ENCODE measurements at regions not wholly inside any gene's neighbourhood (a gene's known extent, or its start where the extent isn't known, plus 50 kb on each side); places are given as distances from the start of the nearest gene placed in this dataset.
"Not testable (repeated sequence)": the region's sequence is repeated elsewhere in the genome, so short reads cannot be mapped to it uniquely, and the experiment has no call there.

DNA sequence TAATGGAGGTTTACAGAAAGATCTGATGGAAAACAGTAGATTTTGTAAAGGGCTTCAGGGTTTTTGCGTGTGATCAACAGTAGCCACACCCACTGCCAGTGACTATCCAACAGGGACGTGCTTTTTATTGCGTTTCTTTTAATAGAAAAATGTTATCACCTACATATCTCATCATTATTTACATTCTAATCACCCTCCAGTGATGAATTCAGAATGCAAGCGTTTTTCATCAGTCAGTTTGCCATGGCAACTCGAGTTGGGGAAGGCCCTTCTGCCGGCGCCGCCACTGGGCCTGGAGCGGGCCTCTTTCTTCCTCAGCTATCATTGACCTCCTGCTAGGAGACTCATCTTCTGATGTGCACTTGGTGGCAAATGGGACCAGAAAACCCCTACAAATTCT, 90.3 kb upstream of the TMTC4 start:
- TF ChIP-seq EZH2phosphoT487 (IDR thresholded peaks at IDR 0.05; ENCODE audit: low read depth, severe bottlenecking, unreplicated experiment): no peak
- TF ChIP-seq, protein P1, sequence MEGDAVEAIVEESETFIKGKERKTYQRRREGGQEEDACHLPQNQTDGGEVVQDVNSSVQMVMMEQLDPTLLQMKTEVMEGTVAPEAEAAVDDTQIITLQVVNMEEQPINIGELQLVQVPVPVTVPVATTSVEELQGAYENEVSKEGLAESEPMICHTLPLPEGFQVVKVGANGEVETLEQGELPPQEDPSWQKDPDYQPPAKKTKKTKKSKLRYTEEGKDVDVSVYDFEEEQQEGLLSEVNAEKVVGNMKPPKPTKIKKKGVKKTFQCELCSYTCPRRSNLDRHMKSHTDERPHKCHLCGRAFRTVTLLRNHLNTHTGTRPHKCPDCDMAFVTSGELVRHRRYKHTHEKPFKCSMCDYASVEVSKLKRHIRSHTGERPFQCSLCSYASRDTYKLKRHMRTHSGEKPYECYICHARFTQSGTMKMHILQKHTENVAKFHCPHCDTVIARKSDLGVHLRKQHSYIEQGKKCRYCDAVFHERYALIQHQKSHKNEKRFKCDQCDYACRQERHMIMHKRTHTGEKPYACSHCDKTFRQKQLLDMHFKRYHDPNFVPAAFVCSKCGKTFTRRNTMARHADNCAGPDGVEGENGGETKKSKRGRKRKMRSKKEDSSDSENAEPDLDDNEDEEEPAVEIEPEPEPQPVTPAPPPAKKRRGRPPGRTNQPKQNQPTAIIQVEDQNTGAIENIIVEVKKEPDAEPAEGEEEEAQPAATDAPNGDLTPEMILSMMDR (IDR thresholded peaks at IDR 0.05; ENCODE audit: poor library complexity): no peak
- no peak for TF ChIP-seq EZH2 (IDR thresholded peaks at IDR 0.05; ENCODE audit: borderline replicate concordance)
- H3K4me1 ChIP-seq (ENCODE audit: insufficient read depth): no peaks in the 10 kb centered on the region
- no peak for DNase-seq (ENCODE audit: low spot score)
- 75% methylated on average over 9 of the region's 9 CpGs for WGBS (ENCODE audit: low lambda C conversion rate, missing lambda C conversion rate)
- no peaks in the 10 kb centered on the region for H4K20me1 ChIP-seq (ENCODE audit: insufficient read depth, poor library complexity, severe bottlenecking)
- no peaks in the 10 kb centered on the region for H3K9me2 ChIP-seq (replicated peaks; ENCODE audit: insufficient read depth)
- H3K9me3 ChIP-seq (ENCODE audit: low read depth): no peaks in the 10 kb centered on the region
- H3K4me3 ChIP-seq: no peak overlapping the region
- H3K79me2 ChIP-seq: no peaks in the 10 kb centered on the region
- no peaks in the 10 kb centered on the region for H3K36me3 ChIP-seq (replicated peaks; ENCODE audit: insufficient read depth, low read depth)
- H3K27me3 ChIP-seq: no peaks in the 10 kb centered on the region
- no peak overlapping the region for H2AFZ ChIP-seq
- H3K27ac ChIP-seq: no peak overlapping the region
- no peak overlapping the region for H3K4me2 ChIP-seq

- H4K20me1 ChIP-seq (ENCODE audit: insufficient read depth, poor library complexity, severe bottlenecking); H3K79me2 ChIP-seq; H3K9me2 ChIP-seq (replicated peaks; ENCODE audit: insufficient read depth); H3K4me2 ChIP-seq; H3K4me3 ChIP-seq; H3K4me1 ChIP-seq (ENCODE audit: insufficient read depth); H2AFZ ChIP-seq; DNase-seq (ENCODE audit: low spot score); H3K27ac ChIP-seq; H3K36me3 ChIP-seq (replicated peaks; ENCODE audit: insufficient read depth, low read depth); H3K27me3 ChIP-seq; H3K9me3 ChIP-seq (ENCODE audit: low read depth): not testable (repeated sequence)
- WGBS (ENCODE audit: low lambda C conversion rate, missing lambda C conversion rate): 100% methylated on average over 3 of the region's 22 CpGs
Measured at GRCh38 chr13:100762126-100762525, 87.5 kb upstream of the TMTC4 start.

GRCh38 chr13:100755891-100756290, 81.3 kb upstream of the TMTC4 start:
- Histone ChIP-seq H3K4me3 (no peak overlapping the region), H3K36me3 (replicated peaks; ENCODE audit: insufficient read depth, low read depth) (no peaks in the 10 kb centered on the region), H3K27me3 (no peaks in the 10 kb centered on the region), H2AFZ (no peak overlapping the region), H3K27ac (no peak overlapping the region), H3K9me2 (replicated peaks; ENCODE audit: insufficient read depth) (no peaks in the 10 kb centered on the region), H3K4me2 (no peak overlapping the region), H4K20me1 (ENCODE audit: insufficient read depth, poor library complexity, severe bottlenecking) (no peaks in the 10 kb centered on the region), H3K9me3 (ENCODE audit: low read depth) (no peaks in the 10 kb centered on the region), H3K4me1 (ENCODE audit: insufficient read depth) (peaks cover 6% of the 10 kb centered on the region), H3K79me2 (no peaks in the 10 kb centered on the region)
- DNase-seq (ENCODE audit: low spot score): no peak
- 87% methylated on average over 1 of the region's 1 CpG for whole genome bisulfite sequencing (ENCODE audit: low lambda C conversion rate, missing lambda C conversion rate)
- TF ChIP-seq, protein P1 (IDR thresholded peaks at IDR 0.05; ENCODE audit: poor library complexity): no peak
- TF ChIP-seq EZH2phosphoT487 (IDR thresholded peaks at IDR 0.05; ENCODE audit: low read depth, severe bottlenecking, unreplicated experiment) (no peak), EZH2 (IDR thresholded peaks at IDR 0.05; ENCODE audit: borderline replicate concordance) (no peak)

DNA sequence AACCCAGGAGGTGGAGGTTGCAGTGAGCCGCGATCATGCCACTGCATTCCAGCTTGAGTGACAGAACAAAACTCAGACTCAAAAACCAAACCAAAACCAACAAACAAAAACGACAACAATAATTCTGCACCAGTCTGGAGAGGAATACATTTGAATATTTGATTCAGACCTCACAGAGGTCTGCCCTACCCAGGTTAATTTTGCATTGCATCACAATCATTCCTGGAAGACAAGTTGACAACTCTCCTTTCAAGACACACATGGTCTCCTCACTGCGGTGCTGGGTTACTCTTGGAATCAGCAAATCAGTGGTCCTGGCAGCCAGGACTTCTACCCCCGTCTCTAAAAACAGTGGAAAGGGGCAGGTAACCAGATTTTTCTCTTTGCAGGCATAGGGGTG, 79.9 kb upstream of the TMTC4 start:
- Histone ChIP-seq H3K79me2 (no peaks in the 10 kb centered on the region), H3K4me3 (no peak overlapping the region), H3K36me3 (replicated peaks; ENCODE audit: insufficient read depth, low read depth) (no peaks in the 10 kb centered on the region), H3K9me3 (ENCODE audit: low read depth) (no peaks in the 10 kb centered on the region), H3K27ac (no peak overlapping the region), H3K27me3 (no peaks in the 10 kb centered on the region), H3K4me2 (no peak overlapping the region), H4K20me1 (ENCODE audit: insufficient read depth, poor library complexity, severe bottlenecking) (no peaks in the 10 kb centered on the region), H2AFZ (no peak overlapping the region), H3K4me1 (ENCODE audit: insufficient read depth) (peaks cover 6% of the 10 kb centered on the region), H3K9me2 (replicated peaks; ENCODE audit: insufficient read depth) (no peaks in the 10 kb centered on the region)
- TF ChIP-seq EZH2phosphoT487 (IDR thresholded peaks at IDR 0.05; ENCODE audit: low read depth, severe bottlenecking, unreplicated experiment) (no peak), EZH2 (IDR thresholded peaks at IDR 0.05; ENCODE audit: borderline replicate concordance) (no peak)
- TF ChIP-seq, protein P1 (IDR thresholded peaks at IDR 0.05; ENCODE audit: poor library complexity): no peak
- DNase-seq (ENCODE audit: low spot score): no peak
- 90% methylated on average over 5 of the region's 5 CpGs for WGBS (ENCODE audit: low lambda C conversion rate, missing lambda C conversion rate)

Measured in hepatocyte (in vitro differentiated cells).